HCT116 (cell line): ENCODE measurements at regions not wholly inside any gene's neighbourhood (a gene's known extent, or its start where the extent isn't known, plus 50 kb on each side); places are given as distances from the start of the nearest gene placed in this dataset.

Experiments
- ATAC-seq: fragments of 200-7000 bp; cut with Tn5 transposase; 2 replicates; pipeline ENCODE4 v1.9.1; 2020; ENCODE audit warnings: mild to moderate bottlenecking, moderate library complexity
- BruUV-seq: library from RNA; stranded (reverse); fragments of 400-500 nt; replicated peaks from 2 replicates; lab custom pipeline; 2021; lab: Mats Ljungman, UMichigan
- CTCF ChIA-PET: fragments of 300-600 bp; sonication (Branson Sonifier 250); formaldehyde crosslinking; loops from one replicate; lab custom pipeline; 2021; ENCODE audit warnings: antibody characterized with exemption; lab: Charles Lee
- POLR2A ChIA-PET: fragments of 300-600, 350-600 bp; sonication (Branson Sonifier 250); formaldehyde crosslinking; loops from one replicate; lab custom pipeline; 2021; ENCODE audit warnings: antibody characterized with exemption; lab: Charles Lee
- RAD21 ChIA-PET, 2 experiments: fragments of 300-600 bp; sonication (Branson Sonifier 250); formaldehyde crosslinking; loops; one replicate each; lab custom pipeline; 2023; ENCODE audit warnings: low total read pairs in 2 of 2; ENCODE audit not compliant: uncharacterized antibody in 2 of 2, unreplicated experiment in 2 of 2, low non-redundant PET in 1 of 2; lab: Charles Lee
- DNase-seq: peaks from one replicate; pipeline ENCODE4 v3.0.0-alpha.2; 2010; ENCODE audit warnings: low read depth, low spot score
- H2AFZ ChIP-seq: fragments of 200-600 bp; shearing (Covaris generic), sonication (generic); 2 replicates; pipeline ENCODE4 v1.6.1; 2017; ENCODE audit warnings: low read depth, mixed run types, mixed read lengths, antibody characterized with exemption, low read length; ENCODE audit not compliant: poor library complexity, severe bottlenecking
- H3K27ac ChIP-seq: 2 replicates; pipeline ENCODE4 v1.5.1; 2012; ENCODE audit warnings: low read depth, low read length
- H3K27me3 ChIP-seq: fragments of 200-600 bp; sonication (generic); 2 replicates; pipeline ENCODE4 v1.6.1; 2016; ENCODE audit warnings: mixed run types, low read length, mixed read lengths; ENCODE audit not compliant: insufficient read depth
- H3K36me3 ChIP-seq, 2 experiments: fragments of 200-500 bp in 1 of 2; fragments of 200-600 bp in 1 of 2; sonication (Bioruptor generic) in 1 of 2; sonication (generic) in 1 of 2; 2 replicates each; pipeline versions ENCODE4 v1.5.1 to v1.6.1; 2014 to 2016; ENCODE audit warnings: low read length in 2 of 2, inconsistent platforms in 1 of 2, mixed read lengths in 1 of 2, mixed run types in 1 of 2; ENCODE audit not compliant: insufficient read depth in 2 of 2, control insufficient read depth in 1 of 2
- H3K4me1 ChIP-seq, 2 experiments: fragments of 200-600 bp in 1 of 2; sonication (generic) in 1 of 2; 2 replicates each; pipeline versions ENCODE4 v1.5.1 to v1.6.1; 2012 to 2017; ENCODE audit warnings: low read length in 2 of 2, inconsistent platforms in 1 of 2, mild to moderate bottlenecking in 1 of 2, mixed read lengths in 1 of 2, mixed run types in 1 of 2, moderate library complexity in 1 of 2; ENCODE audit not compliant: insufficient read depth in 2 of 2, control insufficient read depth in 1 of 2
- H3K4me2 ChIP-seq: fragments of 200-600 bp; sonication (generic); 2 replicates; pipeline ENCODE4 v1.6.1; 2017; ENCODE audit warnings: mixed run types, low read length, mixed read lengths
- H3K4me3 ChIP-seq, 2 experiments: fragments of 200-600 bp in 1 of 2; sonication (generic) in 1 of 2; replicated peaks in 1 of 2; 2 replicates each; pipeline ENCODE4 v1.5.1; 2011 to 2016; ENCODE audit warnings: low read length in 2 of 2, control low read depth in 1 of 2, low read depth in 1 of 2, mild to moderate bottlenecking in 1 of 2, mixed read lengths in 1 of 2, mixed run types in 1 of 2
- H3K79me2 ChIP-seq: fragments of 200-600 bp; sonication (generic); 2 replicates; pipeline ENCODE4 v1.6.1; 2017; ENCODE audit warnings: mild to moderate bottlenecking, mixed run types, low read length, moderate library complexity, mixed read lengths; ENCODE audit not compliant: insufficient read depth
- H3K9ac ChIP-seq: fragments of 200-600 bp; sonication (generic); 2 replicates; pipeline ENCODE4 v1.6.1; 2016; ENCODE audit warnings: low read length, mixed read lengths
- H3K9me2 ChIP-seq: fragments of 200-600 bp; sonication (generic), shearing (Covaris generic); 2 replicates; pipeline ENCODE4 v1.6.1; 2017; ENCODE audit warnings: mixed run types, mild to moderate bottlenecking, moderate library complexity; ENCODE audit not compliant: insufficient read depth
- H3K9me3 ChIP-seq, 2 experiments: fragments of 200-500 bp in 1 of 2; fragments of 200-600 bp in 1 of 2; sonication (Bioruptor generic) in 1 of 2; sonication (generic) in 1 of 2; 2 replicates each; pipeline ENCODE4 v1.6.1; 2014 to 2017; ENCODE audit warnings: low read length in 2 of 2, mixed read lengths in 2 of 2, inconsistent platforms in 1 of 2, low read depth in 1 of 2, mild to moderate bottlenecking in 1 of 2, mixed run types in 1 of 2, moderate library complexity in 1 of 2; ENCODE audit not compliant: control insufficient read depth in 1 of 2, insufficient read depth in 1 of 2
- H4K20me1 ChIP-seq: fragments of 200-600 bp; sonication (generic), shearing (Covaris generic); 2 replicates; pipeline ENCODE4 v1.6.1; 2017; ENCODE audit warnings: mixed run types, mild to moderate bottlenecking, moderate library complexity; ENCODE audit not compliant: insufficient read depth
- ELF1 ChIP-seq: IDR thresholded peaks from 2 replicates; pipeline ENCODE4 v1.6.1; 2012; ENCODE audit warnings: low read depth, borderline replicate concordance
- EZH2 ChIP-seq: fragments of 200-600 bp; sonication (generic); IDR thresholded peaks from 2 replicates; pipeline ENCODE4 v1.6.1; 2017; ENCODE audit warnings: antibody characterized with exemption, mixed run types
- EZH2phosphoT487 ChIP-seq: fragments of 200-600 bp; IDR thresholded peaks from 2 replicates; pipeline ENCODE4 v1.6.1; 2018; ENCODE audit warnings: antibody characterized with exemption, borderline replicate concordance
- JUND ChIP-seq: IDR thresholded peaks from 2 replicates; pipeline ENCODE4 v1.6.1; 2012
- POLR2AphosphoS5 ChIP-seq: IDR thresholded peaks from 2 replicates; pipeline ENCODE4 v1.6.1; 2011; ENCODE audit warnings: mild to moderate bottlenecking, low read depth, low read length, moderate library complexity
- SIN3A ChIP-seq: IDR thresholded peaks from 2 replicates; pipeline ENCODE4 v1.6.1; 2012; ENCODE audit warnings: low read depth
- ZBTB33 ChIP-seq: IDR thresholded peaks from 2 replicates; pipeline ENCODE4 v1.6.1; 2011; ENCODE audit warnings: mild to moderate bottlenecking, low read length, moderate library complexity; ENCODE audit not compliant: insufficient replicate concordance; ENCODE audit errors: extremely low read depth
- ZFX ChIP-seq: fragments of 450-650 bp; IDR thresholded peaks from 2 replicates; pipeline ENCODE4 v1.6.1; 2017
- ZNF274 ChIP-seq: fragments of 200-500 bp; sonication (Bioruptor generic); IDR thresholded peaks from 2 replicates; pipeline ENCODE4 v1.6.1; 2014; ENCODE audit warnings: mild to moderate bottlenecking, low read depth, low read length, inconsistent platforms
- intact Hi-C: fragments of 100-400 bp; cut with micrococcal nuclease; formaldehyde crosslinking; loops from 2 replicates; pipeline ENCODE4 v1.10.0; 2022

- TF ChIP-seq JUND (no peak), ZFX (no peak), ZNF274 (no peak), EZH2phosphoT487 (no peak)
Observed at GRCh38 chr2:212683346-212684097, 144.9 kb upstream of the ERBB4 start (continued).

GRCh38 chr2:212682937-212683336 lies 144.3 kb upstream of the ERBB4 start:
- Histone ChIP-seq H3K36me3 (no peaks in the 10 kb centered on the region), H3K79me2 (no peaks in the 10 kb centered on the region), H3K27ac (no peak overlapping the region), H3K9me3 (no peaks in the 10 kb centered on the region), H4K20me1 (no peaks in the 10 kb centered on the region), H3K9me2 (no peaks in the 10 kb centered on the region), H3K4me3 (no peak overlapping the region), H2AFZ (no peak overlapping the region), H3K9ac (no peak overlapping the region), H3K4me1 (no peaks in the 10 kb centered on the region), H3K4me2 (no peak overlapping the region), H3K27me3 (no peaks in the 10 kb centered on the region)
- BruUV-seq = no TSS peak
- ChIA-PET POLR2A (no interaction called here), RAD21 (no interaction called here), CTCF (no interaction called here)
- no peak for ATAC-seq
- TF ChIP-seq EZH2phosphoT487 (no peak), SIN3A (no peak)
- intact Hi-C loops = no loop called here
- no peak for DNase-seq

- Histone ChIP-seq H3K4me3 (no peak overlapping the region), H3K27me3 (no peaks in the 10 kb centered on the region), H3K9me3 (no peaks in the 10 kb centered on the region), H4K20me1 (no peaks in the 10 kb centered on the region), H3K79me2 (no peaks in the 10 kb centered on the region), H3K4me2 (no peak overlapping the region), H3K9ac (no peak overlapping the region), H3K36me3 (no peaks in the 10 kb centered on the region), H2AFZ (no peak overlapping the region), H3K27ac (no peak overlapping the region)
- no peak for DNase-seq
- no TSS peak for BruUV-seq
- ChIA-PET POLR2A (no interaction called here), RAD21 (no interaction called here), CTCF (no interaction called here)
- intact Hi-C loops = no loop called here
- TF ChIP-seq ELF1 = no peak
- no peak for TF ChIP-seq ZBTB33
- TF ChIP-seq POLR2AphosphoS5 = no peak
- TF ChIP-seq EZH2 = no peak
- TF ChIP-seq, all 23 proteins: peak for 0
- ATAC-seq = no peak
- Histone ChIP-seq H3K9me2 (no peaks in the 10 kb centered on the region), H3K4me1 (no peaks in the 10 kb centered on the region)
Observed at GRCh38 chr2:212677466-212677865, 138.9 kb upstream of the ERBB4 start.
